ENCODE measurements at regions not wholly inside any gene's neighbourhood (a gene's known extent, or its start where the extent isn't known, plus 50 kb on each side); places are given as distances from the start of the nearest gene placed in this dataset.
"Not testable (repeated sequence)": the region's sequence is repeated elsewhere in the genome, so short reads cannot be mapped to it uniquely, and the experiment has no call there.

DNA sequence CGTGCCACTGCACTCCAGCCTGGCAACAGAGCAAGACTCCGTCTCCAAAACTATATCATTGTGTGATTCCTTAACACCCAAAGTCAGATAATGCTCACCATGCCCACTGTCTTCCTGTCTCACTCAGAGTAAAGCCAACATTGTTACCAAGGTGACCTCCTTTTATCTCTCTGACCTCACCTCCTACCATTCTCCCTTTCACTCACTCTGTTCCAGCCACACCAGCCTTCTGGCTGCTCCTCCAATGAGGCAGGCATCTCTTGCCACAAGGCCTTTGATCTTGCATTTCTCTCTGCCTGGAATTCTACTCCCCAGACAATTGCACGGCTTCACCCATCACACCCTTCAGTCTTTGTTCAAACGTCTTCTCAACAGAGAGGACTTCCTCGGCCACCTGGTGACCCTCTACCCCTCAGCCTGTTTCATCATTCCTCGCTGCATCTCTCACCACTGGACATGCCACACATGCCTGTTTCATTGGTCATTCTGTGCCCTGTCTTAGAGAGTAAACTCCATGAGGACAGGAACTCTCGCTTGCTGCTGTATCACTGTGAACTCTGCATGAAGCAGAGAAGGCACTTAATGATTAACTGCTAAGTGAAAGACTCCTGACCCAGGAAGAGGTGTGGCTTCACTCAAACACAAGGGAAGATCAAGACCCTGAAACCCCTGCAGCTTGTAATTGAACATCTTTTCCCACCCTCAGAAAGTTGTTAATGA lies 67.1 kb upstream of the CAPZB start:
- no peak for FAIRE-seq
- no peak overlapping the region for H3K4me3 ChIP-seq
- no peak overlapping the region for H3K27ac ChIP-seq
- H3K27me3 ChIP-seq = no peaks in the 10 kb centered on the region
- TF ChIP-seq, protein P1, sequence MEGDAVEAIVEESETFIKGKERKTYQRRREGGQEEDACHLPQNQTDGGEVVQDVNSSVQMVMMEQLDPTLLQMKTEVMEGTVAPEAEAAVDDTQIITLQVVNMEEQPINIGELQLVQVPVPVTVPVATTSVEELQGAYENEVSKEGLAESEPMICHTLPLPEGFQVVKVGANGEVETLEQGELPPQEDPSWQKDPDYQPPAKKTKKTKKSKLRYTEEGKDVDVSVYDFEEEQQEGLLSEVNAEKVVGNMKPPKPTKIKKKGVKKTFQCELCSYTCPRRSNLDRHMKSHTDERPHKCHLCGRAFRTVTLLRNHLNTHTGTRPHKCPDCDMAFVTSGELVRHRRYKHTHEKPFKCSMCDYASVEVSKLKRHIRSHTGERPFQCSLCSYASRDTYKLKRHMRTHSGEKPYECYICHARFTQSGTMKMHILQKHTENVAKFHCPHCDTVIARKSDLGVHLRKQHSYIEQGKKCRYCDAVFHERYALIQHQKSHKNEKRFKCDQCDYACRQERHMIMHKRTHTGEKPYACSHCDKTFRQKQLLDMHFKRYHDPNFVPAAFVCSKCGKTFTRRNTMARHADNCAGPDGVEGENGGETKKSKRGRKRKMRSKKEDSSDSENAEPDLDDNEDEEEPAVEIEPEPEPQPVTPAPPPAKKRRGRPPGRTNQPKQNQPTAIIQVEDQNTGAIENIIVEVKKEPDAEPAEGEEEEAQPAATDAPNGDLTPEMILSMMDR (IDR thresholded peaks at IDR 0.05) = no peak
- intact Hi-C loops (cut with DNase I) = no loop called here
- ATAC-seq = no peak
- H3K4me1 ChIP-seq = no peaks in the 10 kb centered on the region
- H3K36me3 ChIP-seq = no peaks in the 10 kb centered on the region
- no peaks in the 10 kb centered on the region for H3K9me3 ChIP-seq
- WGBS, 2 donors = 76 to 79% methylated on average over 7 of the region's 7 CpGs
- DNase-seq = no peak

DNA sequence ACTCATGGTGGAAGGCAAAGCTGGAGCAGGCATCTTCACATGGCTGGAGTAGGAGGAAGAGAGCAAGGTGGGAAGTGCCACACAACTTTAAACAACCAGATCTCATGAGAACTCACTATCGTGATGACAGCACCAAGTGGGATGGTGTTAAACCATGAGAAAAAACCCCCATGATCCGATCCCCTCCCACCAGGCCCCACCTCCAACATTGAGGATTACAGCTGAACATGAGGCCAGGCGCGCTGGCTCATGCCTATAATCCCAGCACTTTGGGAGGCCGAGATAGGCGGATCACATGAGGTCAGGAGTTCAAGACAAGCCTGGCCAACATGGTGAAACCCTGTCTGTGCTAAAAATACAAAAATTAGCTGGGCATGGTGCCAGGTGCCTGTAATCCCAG lies 66.5 kb upstream of the CAPZB start:
- H3K4me3 ChIP-seq; ATAC-seq; H3K4me1 ChIP-seq; H3K9me3 ChIP-seq; H3K27ac ChIP-seq; H3K36me3 ChIP-seq; FAIRE-seq; H3K27me3 ChIP-seq; intact Hi-C loops (cut with DNase I); DNase-seq: not testable (repeated sequence)
- WGBS, 2 donors = 73 to 89% methylated on average over 6 of the region's 6 CpGs

DNA sequence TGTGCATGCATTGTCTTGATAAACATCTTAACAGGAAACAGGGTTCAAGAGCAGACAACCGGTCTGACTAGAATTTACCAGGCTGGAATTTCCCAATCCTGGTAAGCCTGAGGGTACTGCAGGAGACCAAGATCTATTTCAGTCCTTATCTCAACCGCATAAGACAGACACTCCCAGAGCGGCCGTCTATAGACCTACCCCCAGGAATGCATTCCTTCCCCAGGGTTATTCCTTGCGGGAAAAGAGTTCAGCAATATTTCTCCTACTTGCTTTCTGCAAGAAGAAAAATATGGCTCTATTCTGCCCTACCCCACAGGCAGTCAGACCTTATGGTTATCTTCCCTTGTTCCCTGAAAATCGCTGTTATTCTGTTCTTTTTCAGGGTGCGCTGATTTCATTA lies 65.1 kb upstream of the CAPZB start:
- WGBS, 2 donors = 62 to 73% methylated on average over 7 of the region's 7 CpGs
- FAIRE-seq; H3K9me3 ChIP-seq; H3K36me3 ChIP-seq; DNase-seq; H3K27me3 ChIP-seq; H3K4me3 ChIP-seq; intact Hi-C loops (cut with DNase I); H3K4me1 ChIP-seq; ATAC-seq; H3K27ac ChIP-seq: not testable (repeated sequence)

DNA sequence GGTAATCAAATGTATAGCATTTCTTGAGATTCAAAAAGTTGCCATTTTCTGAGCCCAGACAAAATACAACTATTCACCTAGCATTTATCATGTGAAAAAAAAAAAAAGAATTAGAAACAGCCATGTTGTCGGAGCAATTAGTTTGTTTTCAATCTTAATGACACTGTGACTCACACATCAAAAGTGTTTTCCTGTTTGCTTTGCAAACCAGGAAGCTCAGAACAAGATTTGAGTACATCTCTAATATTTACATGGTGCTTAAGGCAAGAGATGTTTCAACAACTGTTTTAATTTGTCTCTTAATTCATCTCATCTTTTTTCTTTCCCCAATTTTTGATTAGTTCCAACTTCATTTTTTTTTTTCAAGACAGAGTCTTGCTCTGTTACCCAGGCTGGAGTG lies 62.5 kb upstream of the CAPZB start:
- H3K36me3 ChIP-seq = no peaks in the 10 kb centered on the region
- no peaks in the 10 kb centered on the region for H3K4me1 ChIP-seq
- no peaks in the 10 kb centered on the region for H3K27me3 ChIP-seq
- H3K27ac ChIP-seq = no peak overlapping the region
- no peak overlapping the region for H3K4me3 ChIP-seq
- intact Hi-C loops (cut with DNase I) = no loop called here
- TF ChIP-seq, protein P1 (IDR thresholded peaks at IDR 0.05) = no peak
- WGBS, 2 donors = 19 to 22% methylated on average over 1 of the region's 1 CpG
- DNase-seq (no peak), ATAC-seq (peak in 1 of 4 donors; percentile 41), FAIRE-seq (no peak)
- H3K9me3 ChIP-seq = no peaks in the 10 kb centered on the region

DNA sequence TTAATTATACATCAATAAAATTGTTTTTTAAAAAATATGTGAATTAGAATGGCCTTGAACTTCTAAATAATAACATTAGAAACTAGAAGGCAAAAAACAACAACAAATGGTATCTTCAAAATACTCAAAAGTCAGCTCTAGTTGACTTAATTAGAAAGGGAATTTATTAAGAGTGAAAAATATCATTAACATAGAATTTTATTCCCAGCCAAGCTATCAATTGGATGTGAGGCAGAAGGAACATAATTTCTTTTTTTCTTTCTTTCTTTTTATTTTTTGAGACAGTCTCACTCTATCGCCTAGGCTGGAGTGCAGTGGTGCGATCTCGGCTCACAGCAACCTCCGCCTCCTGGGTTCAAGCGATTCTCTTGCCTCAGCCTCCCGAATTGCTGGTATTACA lies 51.2 kb upstream of the CAPZB start:
- TF ChIP-seq, protein P1 (IDR thresholded peaks at IDR 0.05) = no peak
- 92 to 96% methylated on average over 6 of the region's 6 CpGs for WGBS, 2 donors
- Histone ChIP-seq H3K27ac (no peak overlapping the region), H3K4me3 (no peak overlapping the region), H3K4me1 (no peaks in the 10 kb centered on the region), H3K27me3 (no peaks in the 10 kb centered on the region), H3K9me3 (no peaks in the 10 kb centered on the region), H3K36me3 (no peaks in the 10 kb centered on the region)
- DNase-seq (no peak), ATAC-seq (no peak), FAIRE-seq (no peak)
- intact Hi-C loops (cut with DNase I) = no loop called here

DNA sequence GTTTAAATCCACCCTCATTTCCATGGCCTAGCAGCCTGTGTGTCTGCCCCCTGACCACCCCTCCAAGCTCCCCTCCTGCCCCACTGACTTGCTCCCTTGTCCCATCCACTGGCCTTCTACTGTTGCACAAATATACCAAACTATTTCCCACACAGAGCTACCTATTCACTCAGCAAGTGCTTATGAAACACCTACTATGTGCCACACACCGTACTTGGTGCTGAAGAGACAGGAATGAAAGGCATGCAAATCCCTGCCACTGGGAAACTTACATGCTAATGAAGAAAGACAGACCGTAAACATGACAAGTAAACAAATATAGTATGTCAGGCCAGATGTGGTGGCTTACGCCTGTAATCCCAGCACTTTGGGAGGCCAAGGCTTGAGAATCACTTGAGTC lies 49.9 kb upstream of the CAPZB start:
- FAIRE-seq (no peak), ATAC-seq (no peak), DNase-seq (no peak)
- H3K27ac ChIP-seq = no peak overlapping the region
- TF ChIP-seq, protein P1 (IDR thresholded peaks at IDR 0.05) = no peak
- no peaks in the 10 kb centered on the region for H3K4me1 ChIP-seq
- intact Hi-C loops (cut with DNase I) = no loop called here
- no peaks in the 10 kb centered on the region for H3K9me3 ChIP-seq
- no peaks in the 10 kb centered on the region for H3K36me3 ChIP-seq
- no peaks in the 10 kb centered on the region for H3K27me3 ChIP-seq
- H3K4me3 ChIP-seq = no peak overlapping the region
- 79 to 84% methylated on average over 3 of the region's 3 CpGs for WGBS, 2 donors
